Muscle layer of colon (tissue), 2 donors: ENCODE measurements at regions not wholly inside any gene's neighbourhood (a gene's known extent, or its start where the extent isn't known, plus 50 kb on each side); places are given as distances from the start of the nearest gene placed in this dataset.

Experiments
- H3K27ac ChIP-seq: one replicate; pipeline ENCODE4 v1.7.0; 2013; ENCODE audit warnings: low read depth, mild to moderate bottlenecking, low read length, moderate library complexity
- H3K27me3 ChIP-seq, 2 donors: one replicate each; pipeline ENCODE4 v1.7.0; 2013; ENCODE audit warnings: low read length in 2 of 2, mild to moderate bottlenecking in 2 of 2; ENCODE audit not compliant: insufficient read depth in 2 of 2, control insufficient read depth in 1 of 2
- H3K36me3 ChIP-seq: one replicate; pipeline ENCODE4 v1.7.0; 2013; ENCODE audit warnings: mild to moderate bottlenecking, low read length; ENCODE audit not compliant: insufficient read depth
- H3K4me1 ChIP-seq: one replicate; pipeline ENCODE4 v1.7.0; 2013; ENCODE audit warnings: mild to moderate bottlenecking, low read length; ENCODE audit not compliant: insufficient read depth
- H3K4me3 ChIP-seq, 2 donors: one replicate each; pipeline ENCODE4 v1.7.0; 2013; ENCODE audit warnings: low read length in 2 of 2, low read depth in 1 of 2, mild to moderate bottlenecking in 1 of 2, moderate library complexity in 1 of 2
- H3K9ac ChIP-seq: one replicate; pipeline ENCODE4 v1.7.0; 2013; ENCODE audit warnings: low read length
- H3K9me3 ChIP-seq: one replicate; pipeline ENCODE4 v1.7.0; 2013; ENCODE audit warnings: mild to moderate bottlenecking, low read length
- donor health status: abdominal sarcoma.
- donor health status: Adenocarcinoma of cecum.

- no peaks in the 10 kb centered on the region for H3K9me3 ChIP-seq
- H3K36me3 ChIP-seq: no peaks in the 10 kb centered on the region
- no peak overlapping the region for H3K4me3 ChIP-seq
- no peak overlapping the region for H3K27ac ChIP-seq
- no peak overlapping the region for H3K9ac ChIP-seq
- no peaks in the 10 kb centered on the region for H3K27me3 ChIP-seq
- no peaks in the 10 kb centered on the region for H3K4me1 ChIP-seq
Observed at GRCh38 chr7:46186131-46186530, 265.1 kb upstream of the IGFBP3 start.

GRCh38 chr7:46179061-46179610 lies 258.1 kb upstream of the IGFBP3 start:
- H3K27me3 ChIP-seq: no peaks in the 10 kb centered on the region
- no peaks in the 10 kb centered on the region for H3K36me3 ChIP-seq
- no peaks in the 10 kb centered on the region for H3K4me1 ChIP-seq
- no peaks in the 10 kb centered on the region for H3K9me3 ChIP-seq
- H3K27ac ChIP-seq: no peak overlapping the region
- no peak overlapping the region for H3K4me3 ChIP-seq
- no peak overlapping the region for H3K9ac ChIP-seq

GRCh38 chr7:46178661-46179060 lies 257.6 kb upstream of the IGFBP3 start:
- H3K27me3 ChIP-seq: no peaks in the 10 kb centered on the region
- H3K27ac ChIP-seq: no peak overlapping the region
- no peak overlapping the region for H3K4me3 ChIP-seq
- H3K9me3 ChIP-seq: no peaks in the 10 kb centered on the region
- H3K9ac ChIP-seq: no peak overlapping the region
- H3K36me3 ChIP-seq: no peaks in the 10 kb centered on the region
- H3K4me1 ChIP-seq: peaks cover under 1% of the 10 kb centered on the region

- Histone ChIP-seq H3K4me3 (no peak overlapping the region), H3K9me3 (no peaks in the 10 kb centered on the region), H3K27ac (no peak overlapping the region), H3K4me1 (peaks cover 4% of the 10 kb centered on the region), H3K36me3 (no peaks in the 10 kb centered on the region), H3K9ac (no peak overlapping the region), H3K27me3 (no peaks in the 10 kb centered on the region)
Observed at GRCh38 chr7:46177821-46178220, 256.7 kb upstream of the IGFBP3 start.

GRCh38 chr7:46175221-46175620 lies 254.1 kb upstream of the IGFBP3 start:
- Histone ChIP-seq H3K4me3 (no peak overlapping the region), H3K36me3 (no peaks in the 10 kb centered on the region), H3K9me3 (no peaks in the 10 kb centered on the region), H3K4me1 (peaks cover 4% of the 10 kb centered on the region), H3K9ac (no peak overlapping the region), H3K27ac (no peak overlapping the region), H3K27me3 (no peaks in the 10 kb centered on the region)

GRCh38 chr7:46174196-46174580 lies 253.1 kb upstream of the IGFBP3 start:
- Histone ChIP-seq H3K9me3 (no peaks in the 10 kb centered on the region), H3K36me3 (no peaks in the 10 kb centered on the region), H3K4me3 (no peak overlapping the region), H3K4me1 (peaks cover 4% of the 10 kb centered on the region), H3K27ac (no peak overlapping the region), H3K27me3 (no peaks in the 10 kb centered on the region), H3K9ac (no peak overlapping the region)

GRCh38 chr7:46173476-46174195 lies 252.6 kb upstream of the IGFBP3 start:
- H3K4me1 ChIP-seq: peaks cover 4% of the 10 kb centered on the region
- H3K27ac ChIP-seq: no peak overlapping the region
- H3K9me3 ChIP-seq: no peaks in the 10 kb centered on the region
- H3K4me3 ChIP-seq: no peak overlapping the region
- H3K9ac ChIP-seq: no peak overlapping the region
- no peaks in the 10 kb centered on the region for H3K36me3 ChIP-seq
- no peaks in the 10 kb centered on the region for H3K27me3 ChIP-seq

- Histone ChIP-seq H3K4me1 (peaks cover 4% of the 10 kb centered on the region), H3K27ac (no peak overlapping the region), H3K4me3 (no peak overlapping the region), H3K9me3 (no peaks in the 10 kb centered on the region), H3K9ac (no peak overlapping the region), H3K36me3 (no peaks in the 10 kb centered on the region), H3K27me3 (no peaks in the 10 kb centered on the region)
Observed at GRCh38 chr7:46170792-46171191, 249.7 kb upstream of the IGFBP3 start.

- Histone ChIP-seq H3K4me3 (no peak overlapping the region), H3K9me3 (no peaks in the 10 kb centered on the region), H3K4me1 (peaks cover 4% of the 10 kb centered on the region), H3K27me3 (no peaks in the 10 kb centered on the region), H3K36me3 (no peaks in the 10 kb centered on the region), H3K9ac (no peak overlapping the region), H3K27ac (no peak overlapping the region)
Observed at GRCh38 chr7:46170021-46170420, 248.9 kb upstream of the IGFBP3 start.

- Histone ChIP-seq H3K27me3 (no peaks in the 10 kb centered on the region), H3K4me3 (no peak overlapping the region), H3K27ac (no peak overlapping the region), H3K9ac (no peak overlapping the region), H3K36me3 (no peaks in the 10 kb centered on the region), H3K9me3 (no peaks in the 10 kb centered on the region), H3K4me1 (peaks cover 4% of the 10 kb centered on the region)
Observed at GRCh38 chr7:46169384-46169755, 248.3 kb upstream of the IGFBP3 start.

- Histone ChIP-seq H3K27me3 (no peaks in the 10 kb centered on the region), H3K36me3 (no peaks in the 10 kb centered on the region), H3K27ac (no peak overlapping the region), H3K9ac (no peak overlapping the region), H3K9me3 (no peaks in the 10 kb centered on the region), H3K4me3 (no peak overlapping the region), H3K4me1 (peaks cover 4% of the 10 kb centered on the region)
Observed at GRCh38 chr7:46168671-46169383, 247.8 kb upstream of the IGFBP3 start.
